HCT116 (cell line): ENCODE measurements at regions not wholly inside any gene's neighbourhood (a gene's known extent, or its start where the extent isn't known, plus 50 kb on each side); places are given as distances from the start of the nearest gene placed in this dataset.

Experiments
- ATAC-seq: fragments of 200-7000 bp; cut with Tn5 transposase; 2 replicates; pipeline ENCODE4 v1.9.1; 2020; ENCODE audit warnings: mild to moderate bottlenecking, moderate library complexity
- BruUV-seq: library from RNA; stranded (reverse); fragments of 400-500 nt; replicated peaks from 2 replicates; lab custom pipeline; 2021; lab: Mats Ljungman, UMichigan
- CTCF ChIA-PET: fragments of 300-600 bp; sonication (Branson Sonifier 250); formaldehyde crosslinking; loops from one replicate; lab custom pipeline; 2021; ENCODE audit warnings: antibody characterized with exemption; lab: Charles Lee
- POLR2A ChIA-PET: fragments of 300-600, 350-600 bp; sonication (Branson Sonifier 250); formaldehyde crosslinking; loops from one replicate; lab custom pipeline; 2021; ENCODE audit warnings: antibody characterized with exemption; lab: Charles Lee
- RAD21 ChIA-PET, 2 experiments: fragments of 300-600 bp; sonication (Branson Sonifier 250); formaldehyde crosslinking; loops; one replicate each; lab custom pipeline; 2023; ENCODE audit warnings: low total read pairs in 2 of 2; ENCODE audit not compliant: uncharacterized antibody in 2 of 2, unreplicated experiment in 2 of 2, low non-redundant PET in 1 of 2; lab: Charles Lee
- DNase-seq: peaks from one replicate; pipeline ENCODE4 v3.0.0-alpha.2; 2010; ENCODE audit warnings: low read depth, low spot score
- H2AFZ ChIP-seq: fragments of 200-600 bp; shearing (Covaris generic), sonication (generic); 2 replicates; pipeline ENCODE4 v1.6.1; 2017; ENCODE audit warnings: low read depth, mixed run types, mixed read lengths, antibody characterized with exemption, low read length; ENCODE audit not compliant: poor library complexity, severe bottlenecking
- H3K27ac ChIP-seq: 2 replicates; pipeline ENCODE4 v1.5.1; 2012; ENCODE audit warnings: low read depth, low read length
- H3K27me3 ChIP-seq: fragments of 200-600 bp; sonication (generic); 2 replicates; pipeline ENCODE4 v1.6.1; 2016; ENCODE audit warnings: mixed run types, low read length, mixed read lengths; ENCODE audit not compliant: insufficient read depth
- H3K36me3 ChIP-seq, 2 experiments: fragments of 200-500 bp in 1 of 2; fragments of 200-600 bp in 1 of 2; sonication (Bioruptor generic) in 1 of 2; sonication (generic) in 1 of 2; 2 replicates each; pipeline versions ENCODE4 v1.5.1 to v1.6.1; 2014 to 2016; ENCODE audit warnings: low read length in 2 of 2, inconsistent platforms in 1 of 2, mixed read lengths in 1 of 2, mixed run types in 1 of 2; ENCODE audit not compliant: insufficient read depth in 2 of 2, control insufficient read depth in 1 of 2
- H3K4me1 ChIP-seq, 2 experiments: fragments of 200-600 bp in 1 of 2; sonication (generic) in 1 of 2; 2 replicates each; pipeline versions ENCODE4 v1.5.1 to v1.6.1; 2012 to 2017; ENCODE audit warnings: low read length in 2 of 2, inconsistent platforms in 1 of 2, mild to moderate bottlenecking in 1 of 2, mixed read lengths in 1 of 2, mixed run types in 1 of 2, moderate library complexity in 1 of 2; ENCODE audit not compliant: insufficient read depth in 2 of 2, control insufficient read depth in 1 of 2
- H3K4me2 ChIP-seq: fragments of 200-600 bp; sonication (generic); 2 replicates; pipeline ENCODE4 v1.6.1; 2017; ENCODE audit warnings: mixed run types, low read length, mixed read lengths
- H3K4me3 ChIP-seq, 2 experiments: fragments of 200-600 bp in 1 of 2; sonication (generic) in 1 of 2; replicated peaks in 1 of 2; 2 replicates each; pipeline ENCODE4 v1.5.1; 2011 to 2016; ENCODE audit warnings: low read length in 2 of 2, control low read depth in 1 of 2, low read depth in 1 of 2, mild to moderate bottlenecking in 1 of 2, mixed read lengths in 1 of 2, mixed run types in 1 of 2
- H3K79me2 ChIP-seq: fragments of 200-600 bp; sonication (generic); 2 replicates; pipeline ENCODE4 v1.6.1; 2017; ENCODE audit warnings: mild to moderate bottlenecking, mixed run types, low read length, moderate library complexity, mixed read lengths; ENCODE audit not compliant: insufficient read depth
- H3K9ac ChIP-seq: fragments of 200-600 bp; sonication (generic); 2 replicates; pipeline ENCODE4 v1.6.1; 2016; ENCODE audit warnings: low read length, mixed read lengths
- H3K9me2 ChIP-seq: fragments of 200-600 bp; sonication (generic), shearing (Covaris generic); 2 replicates; pipeline ENCODE4 v1.6.1; 2017; ENCODE audit warnings: mixed run types, mild to moderate bottlenecking, moderate library complexity; ENCODE audit not compliant: insufficient read depth
- H3K9me3 ChIP-seq, 2 experiments: fragments of 200-500 bp in 1 of 2; fragments of 200-600 bp in 1 of 2; sonication (Bioruptor generic) in 1 of 2; sonication (generic) in 1 of 2; 2 replicates each; pipeline ENCODE4 v1.6.1; 2014 to 2017; ENCODE audit warnings: low read length in 2 of 2, mixed read lengths in 2 of 2, inconsistent platforms in 1 of 2, low read depth in 1 of 2, mild to moderate bottlenecking in 1 of 2, mixed run types in 1 of 2, moderate library complexity in 1 of 2; ENCODE audit not compliant: control insufficient read depth in 1 of 2, insufficient read depth in 1 of 2
- H4K20me1 ChIP-seq: fragments of 200-600 bp; sonication (generic), shearing (Covaris generic); 2 replicates; pipeline ENCODE4 v1.6.1; 2017; ENCODE audit warnings: mixed run types, mild to moderate bottlenecking, moderate library complexity; ENCODE audit not compliant: insufficient read depth
- CBX3 ChIP-seq: IDR thresholded peaks from 2 replicates; pipeline ENCODE4 v1.6.1; 2012; ENCODE audit warnings: low read depth
- EGR1 ChIP-seq: IDR thresholded peaks from 2 replicates; pipeline ENCODE4 v1.6.1; 2012; ENCODE audit warnings: low read depth
- ELF1 ChIP-seq: IDR thresholded peaks from 2 replicates; pipeline ENCODE4 v1.6.1; 2012; ENCODE audit warnings: low read depth, borderline replicate concordance
- JUND ChIP-seq: IDR thresholded peaks from 2 replicates; pipeline ENCODE4 v1.6.1; 2012
- POLR2A ChIP-seq: IDR thresholded peaks from 2 replicates; pipeline ENCODE4 v1.7.0; 2011; ENCODE audit warnings: borderline replicate concordance; ENCODE audit not compliant: insufficient read depth, insufficient read length; ENCODE audit errors: extremely low read depth
- RAD21 ChIP-seq: IDR thresholded peaks from 2 replicates; pipeline ENCODE4 v1.6.1; 2012; ENCODE audit warnings: low read depth, mild to moderate bottlenecking
- SRF ChIP-seq: IDR thresholded peaks from 2 replicates; pipeline ENCODE4 v1.6.1; 2012; ENCODE audit warnings: low read depth
- TCF7L2 ChIP-seq: IDR thresholded peaks from 2 replicates; pipeline ENCODE4 v1.7.0; 2011; ENCODE audit warnings: borderline replicate concordance, inconsistent platforms; ENCODE audit not compliant: insufficient read depth, insufficient read length; ENCODE audit errors: extremely low read depth
- ZFX ChIP-seq: fragments of 450-650 bp; IDR thresholded peaks from 2 replicates; pipeline ENCODE4 v1.6.1; 2017
- ZNF274 ChIP-seq: fragments of 200-500 bp; sonication (Bioruptor generic); IDR thresholded peaks from 2 replicates; pipeline ENCODE4 v1.6.1; 2014; ENCODE audit warnings: mild to moderate bottlenecking, low read depth, low read length, inconsistent platforms
- intact Hi-C: fragments of 100-400 bp; cut with micrococcal nuclease; formaldehyde crosslinking; loops from 2 replicates; pipeline ENCODE4 v1.10.0; 2022
- TF ChIP-seq, protein P1 (sequence below), 3 experiments: fragments of 200-600 bp in 1 of 3; sonication (generic) in 1 of 3; IDR thresholded peaks in 2 of 3; conservative IDR thresholded peaks in 1 of 3; 2 replicates each; pipeline ENCODE4 v1.5.1; 2012 to 2017; ENCODE audit warnings: low read depth in 2 of 3, low read length in 2 of 3, antibody characterized with exemption in 1 of 3, borderline replicate concordance in 1 of 3, control low read depth in 1 of 3, mild to moderate bottlenecking in 1 of 3, mixed read lengths in 1 of 3, mixed run types in 1 of 3, moderate library complexity in 1 of 3; ENCODE audit not compliant: insufficient read depth in 1 of 3
- TF ChIP-seq, protein P2 (sequence below): IDR thresholded peaks from 2 replicates; pipeline ENCODE4 v1.6.1; 2012

DNA sequence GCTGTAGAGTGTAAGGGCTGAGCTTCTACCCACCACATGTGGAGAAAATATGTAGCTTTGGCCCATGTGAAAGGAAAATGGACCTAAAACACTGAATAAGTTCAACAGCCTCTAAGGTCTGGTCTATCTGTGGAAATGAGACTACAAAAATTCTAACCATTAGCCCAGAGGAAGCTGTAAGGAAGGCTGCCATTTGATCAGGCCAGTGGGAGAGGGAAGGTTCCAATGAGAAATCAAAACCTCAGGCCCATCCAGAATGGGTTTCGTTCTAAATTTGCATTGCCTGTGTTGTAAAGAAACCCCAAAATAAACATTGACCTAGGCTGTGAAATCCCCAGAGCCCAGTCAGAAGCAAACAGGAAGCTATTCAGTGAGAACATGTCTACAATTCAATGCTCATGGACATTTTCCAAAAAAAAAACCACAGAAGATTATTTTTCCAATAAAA, 320.4 kb upstream of the SLC7A11 start:
- Histone ChIP-seq H3K9me2 (no peaks in the 10 kb centered on the region), H3K4me3 (no peak overlapping the region), H3K27ac (no peak overlapping the region), H3K27me3 (no peaks in the 10 kb centered on the region), H3K79me2 (no peaks in the 10 kb centered on the region), H2AFZ (no peak overlapping the region), H4K20me1 (no peaks in the 10 kb centered on the region), H3K9ac (no peak overlapping the region), H3K4me2 (no peak overlapping the region), H3K9me3 (no peaks in the 10 kb centered on the region), H3K36me3 (no peaks in the 10 kb centered on the region), H3K4me1 (no peaks in the 10 kb centered on the region)
- POLR2A ChIA-PET = no interaction called here
- no peak for ATAC-seq
- RAD21 ChIA-PET = no interaction called here
- DNase-seq = no peak
- intact Hi-C loops = no loop called here
- CTCF ChIA-PET = no interaction called here
- TF ChIP-seq ZNF274 = no peak
- TF ChIP-seq ZFX = no peak
- no peak for TF ChIP-seq EGR1
- no peak for TF ChIP-seq ELF1
- no peak for TF ChIP-seq POLR2A
- TF ChIP-seq SRF = no peak
- TF ChIP-seq CBX3 = no peak
- TF ChIP-seq RAD21 = no peak
- TF ChIP-seq, protein P1, sequence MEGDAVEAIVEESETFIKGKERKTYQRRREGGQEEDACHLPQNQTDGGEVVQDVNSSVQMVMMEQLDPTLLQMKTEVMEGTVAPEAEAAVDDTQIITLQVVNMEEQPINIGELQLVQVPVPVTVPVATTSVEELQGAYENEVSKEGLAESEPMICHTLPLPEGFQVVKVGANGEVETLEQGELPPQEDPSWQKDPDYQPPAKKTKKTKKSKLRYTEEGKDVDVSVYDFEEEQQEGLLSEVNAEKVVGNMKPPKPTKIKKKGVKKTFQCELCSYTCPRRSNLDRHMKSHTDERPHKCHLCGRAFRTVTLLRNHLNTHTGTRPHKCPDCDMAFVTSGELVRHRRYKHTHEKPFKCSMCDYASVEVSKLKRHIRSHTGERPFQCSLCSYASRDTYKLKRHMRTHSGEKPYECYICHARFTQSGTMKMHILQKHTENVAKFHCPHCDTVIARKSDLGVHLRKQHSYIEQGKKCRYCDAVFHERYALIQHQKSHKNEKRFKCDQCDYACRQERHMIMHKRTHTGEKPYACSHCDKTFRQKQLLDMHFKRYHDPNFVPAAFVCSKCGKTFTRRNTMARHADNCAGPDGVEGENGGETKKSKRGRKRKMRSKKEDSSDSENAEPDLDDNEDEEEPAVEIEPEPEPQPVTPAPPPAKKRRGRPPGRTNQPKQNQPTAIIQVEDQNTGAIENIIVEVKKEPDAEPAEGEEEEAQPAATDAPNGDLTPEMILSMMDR (IDR thresholded peaks at IDR 0.05 in 2 of 3, conservative IDR thresholded peaks at IDR 0.05 in 1 of 3; ENCODE audit: borderline replicate concordance in 1 of 3, insufficient read depth in 1 of 3, low read depth in 2 of 3, low read length in 2 of 3) = no peak
- no peak for TF ChIP-seq JUND
- no peak for TF ChIP-seq TCF7L2
- TF ChIP-seq, protein P2, sequence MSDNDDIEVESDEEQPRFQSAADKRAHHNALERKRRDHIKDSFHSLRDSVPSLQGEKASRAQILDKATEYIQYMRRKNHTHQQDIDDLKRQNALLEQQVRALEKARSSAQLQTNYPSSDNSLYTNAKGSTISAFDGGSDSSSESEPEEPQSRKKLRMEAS = no peak
- no TSS peak for BruUV-seq
